PC-9 (cell line): ENCODE measurements at regions not wholly inside any gene's neighbourhood (a gene's known extent, or its start where the extent isn't known, plus 50 kb on each side); places are given as distances from the start of the nearest gene placed in this dataset.

Experiments
- EZH2 ChIP-seq: fragments of 200-600 bp; sonication (generic); IDR thresholded peaks from 2 replicates; pipeline ENCODE4 v1.8.0; 2017; ENCODE audit warnings: antibody characterized with exemption, low read depth
- TF ChIP-seq, protein P1 (sequence below): fragments of 200-600 bp; sonication (generic); conservative IDR thresholded peaks from 2 replicates; pipeline ENCODE4 v1.6.1; 2017; ENCODE audit warnings: mixed run types, antibody characterized with exemption, mild to moderate bottlenecking, moderate library complexity

DNA sequence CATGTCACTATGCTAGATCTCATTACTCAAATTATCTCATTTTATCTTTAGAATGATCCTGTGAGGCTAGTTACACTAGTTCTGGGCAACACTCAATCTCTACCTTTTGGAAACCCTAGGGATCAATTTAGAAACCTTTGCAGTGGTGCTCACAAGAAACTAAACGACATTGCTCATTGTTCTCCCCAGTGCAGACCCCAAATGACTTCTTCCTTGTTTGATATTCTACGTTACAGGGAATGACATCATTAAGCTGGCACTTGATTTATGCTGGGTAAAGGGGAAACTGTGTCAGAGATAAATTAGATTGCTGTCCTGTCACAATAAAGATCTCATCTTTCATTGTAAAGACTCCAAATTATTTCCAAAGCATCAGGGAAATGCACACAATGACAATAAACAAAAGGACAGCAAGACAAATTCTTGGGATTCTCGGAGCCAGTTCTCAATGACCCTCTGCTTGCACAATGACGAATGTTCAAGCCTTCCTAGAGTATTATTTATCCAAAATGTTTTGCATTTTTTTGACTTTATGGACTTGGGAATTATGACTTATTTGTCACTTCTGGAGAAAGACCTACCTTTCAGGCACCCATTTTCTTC is 1121.8 kb upstream of the TENM4 start:
- TF ChIP-seq, protein P1, sequence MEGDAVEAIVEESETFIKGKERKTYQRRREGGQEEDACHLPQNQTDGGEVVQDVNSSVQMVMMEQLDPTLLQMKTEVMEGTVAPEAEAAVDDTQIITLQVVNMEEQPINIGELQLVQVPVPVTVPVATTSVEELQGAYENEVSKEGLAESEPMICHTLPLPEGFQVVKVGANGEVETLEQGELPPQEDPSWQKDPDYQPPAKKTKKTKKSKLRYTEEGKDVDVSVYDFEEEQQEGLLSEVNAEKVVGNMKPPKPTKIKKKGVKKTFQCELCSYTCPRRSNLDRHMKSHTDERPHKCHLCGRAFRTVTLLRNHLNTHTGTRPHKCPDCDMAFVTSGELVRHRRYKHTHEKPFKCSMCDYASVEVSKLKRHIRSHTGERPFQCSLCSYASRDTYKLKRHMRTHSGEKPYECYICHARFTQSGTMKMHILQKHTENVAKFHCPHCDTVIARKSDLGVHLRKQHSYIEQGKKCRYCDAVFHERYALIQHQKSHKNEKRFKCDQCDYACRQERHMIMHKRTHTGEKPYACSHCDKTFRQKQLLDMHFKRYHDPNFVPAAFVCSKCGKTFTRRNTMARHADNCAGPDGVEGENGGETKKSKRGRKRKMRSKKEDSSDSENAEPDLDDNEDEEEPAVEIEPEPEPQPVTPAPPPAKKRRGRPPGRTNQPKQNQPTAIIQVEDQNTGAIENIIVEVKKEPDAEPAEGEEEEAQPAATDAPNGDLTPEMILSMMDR: no peak
- TF ChIP-seq EZH2: no peak
